H1 (cell line): ENCODE measurements at regions not wholly inside any gene's neighbourhood (a gene's known extent, or its start where the extent isn't known, plus 50 kb on each side); places are given as distances from the start of the nearest gene placed in this dataset.

Experiments
- CTCF ChIA-PET: fragments of 300-600 bp; sonication (Branson Sonifier 250); formaldehyde crosslinking; loops from one replicate; lab custom pipeline; 2021; ENCODE audit not compliant: partially characterized antibody; lab: Charles Lee
- POLR2A ChIA-PET: fragments of 300-600 bp; sonication (Branson Sonifier 250); formaldehyde crosslinking; loops from one replicate; lab custom pipeline; 2021; ENCODE audit warnings: inconsistent platforms; ENCODE audit not compliant: partially characterized antibody; lab: Charles Lee
- DNase-seq, 2 experiments: peaks; one replicate each; pipeline versions ENCODE4 v3.0.0 to v3.0.0-alpha.2; 2010 to 2022; ENCODE audit warnings: low spot score in 2 of 2, low read depth in 1 of 2, mixed read lengths in 1 of 2
- FAIRE-seq: peaks from 2 replicates; lab custom pipeline; 2011; peaks lifted over from hg19 to GRCh38; lab: Jason Lieb, UNC
- H2AFZ ChIP-seq: 2 replicates; pipeline ENCODE4 v1.8.1; 2012; ENCODE audit warnings: low read length, inconsistent platforms
- H2AK5ac ChIP-seq: 2 replicates; pipeline ENCODE4 v1.6.1; 2013; ENCODE audit warnings: low read depth, low read length
- H2BK120ac ChIP-seq: replicated peaks from 2 replicates; pipeline ENCODE3; 2013; ENCODE audit warnings: low read depth, low read length, inconsistent platforms
- H2BK12ac ChIP-seq: 2 replicates; pipeline ENCODE4 v1.6.1; 2013; ENCODE audit warnings: low read depth, low read length
- H2BK15ac ChIP-seq: 2 replicates; pipeline ENCODE4 v1.6.1; 2013; ENCODE audit warnings: low read length
- H2BK20ac ChIP-seq: 2 replicates; pipeline ENCODE4 v1.6.1; 2013; ENCODE audit warnings: low read length
- H2BK5ac ChIP-seq: 2 replicates; pipeline ENCODE4 v1.6.1; 2013; ENCODE audit warnings: low read depth, low read length
- H3K14ac ChIP-seq: 2 replicates; pipeline ENCODE4 v1.6.1; 2013; ENCODE audit warnings: inconsistent platforms; ENCODE audit not compliant: insufficient read length
- H3K18ac ChIP-seq: 2 replicates; pipeline ENCODE4 v1.6.1; 2013; ENCODE audit warnings: low read length; ENCODE audit errors: extremely low read depth
- H3K23ac ChIP-seq: 2 replicates; pipeline ENCODE4 v1.6.1; 2013; ENCODE audit warnings: inconsistent platforms; ENCODE audit not compliant: insufficient read length
- H3K23me2 ChIP-seq: 2 replicates; pipeline ENCODE4 v1.6.1; 2013; ENCODE audit warnings: low read depth, low read length
- H3K27ac ChIP-seq: 2 replicates; pipeline ENCODE4 v1.6.1; 2011; ENCODE audit warnings: low read depth, low read length, inconsistent platforms
- H3K27me3 ChIP-seq, 4 experiments: replicated peaks in 1 of 4; 1 replicate in 1 of 4; 2 replicates in 3 of 4; pipeline versions ENCODE4 v1.6.1 to v1.8.1; 2011 to 2013; ENCODE audit warnings: low read length in 3 of 4, mild to moderate bottlenecking in 3 of 4, inconsistent platforms in 2 of 4, mixed read lengths in 2 of 4, moderate library complexity in 1 of 4; ENCODE audit not compliant: control insufficient read depth in 3 of 4, insufficient read depth in 3 of 4; ENCODE audit errors: extremely low read depth in 1 of 4
- H3K36me3 ChIP-seq, 4 experiments: 2 replicates each; pipeline versions ENCODE4 v1.6.1 to v1.8.1; 2011 to 2013; ENCODE audit warnings: mild to moderate bottlenecking in 4 of 4, low read length in 3 of 4, moderate library complexity in 2 of 4, control low read depth in 1 of 4, inconsistent platforms in 1 of 4; ENCODE audit not compliant: insufficient read depth in 4 of 4, control insufficient read depth in 2 of 4
- H3K4ac ChIP-seq: replicated peaks from 2 replicates; pipeline ENCODE3; 2013; ENCODE audit warnings: low read length, low read depth, mixed read lengths, inconsistent platforms; ENCODE audit not compliant: insufficient read length
- H3K4me1 ChIP-seq, 4 experiments: replicated peaks in 1 of 4; 1 replicate in 1 of 4; 2 replicates in 3 of 4; pipeline versions ENCODE4 v1.6.1 to v1.8.1; 2011 to 2013; ENCODE audit warnings: low read length in 3 of 4, inconsistent platforms in 2 of 4, mixed read lengths in 1 of 4; ENCODE audit not compliant: insufficient read depth in 4 of 4, control insufficient read depth in 3 of 4
- H3K4me2 ChIP-seq, 2 experiments: 2 replicates each; pipeline versions ENCODE4 v1.6.1 to v1.8.1; 2011 to 2013; ENCODE audit warnings: low read depth in 2 of 2, low read length in 2 of 2, control low read depth in 1 of 2, inconsistent platforms in 1 of 2, mild to moderate bottlenecking in 1 of 2; ENCODE audit not compliant: insufficient read depth in 1 of 2
- H3K4me3 ChIP-seq, 4 experiments: fragments of 200-600, 300-600 bp in 1 of 4; sonication (generic), shearing (Covaris generic), sonication (Bioruptor Twin) in 1 of 4; 2 replicates each; pipeline versions ENCODE4 v1.5.1 to v1.8.1; 2011 to 2016; ENCODE audit warnings: low read length in 4 of 4, low read depth in 3 of 4, control low read depth in 2 of 4, inconsistent platforms in 2 of 4, mild to moderate bottlenecking in 2 of 4, mixed read lengths in 1 of 4, moderate library complexity in 1 of 4; ENCODE audit not compliant: insufficient read depth in 2 of 4; ENCODE audit errors: extremely low read depth in 1 of 4
- H3K56ac ChIP-seq: replicated peaks from 2 replicates; pipeline ENCODE3; 2013; ENCODE audit warnings: low read depth, mild to moderate bottlenecking, mixed read lengths, low read length, inconsistent platforms; ENCODE audit not compliant: insufficient read length
- H3K79me1 ChIP-seq: 2 replicates; pipeline ENCODE4 v1.6.1; 2013; ENCODE audit warnings: low read depth, low read length, control low read depth
- H3K79me2 ChIP-seq, 2 experiments: 2 replicates each; pipeline versions ENCODE4 v1.6.1 to v1.8.1; 2012 to 2013; ENCODE audit warnings: low read length in 2 of 2, mild to moderate bottlenecking in 2 of 2, inconsistent platforms in 1 of 2; ENCODE audit not compliant: insufficient read depth in 2 of 2, control insufficient read depth in 1 of 2
- H3K9ac ChIP-seq, 4 experiments: replicated peaks in 1 of 4; 1 replicate in 1 of 4; 2 replicates in 3 of 4; pipeline versions ENCODE4 v1.6.1 to v1.8.1; 2011 to 2013; ENCODE audit warnings: low read depth in 3 of 4, low read length in 3 of 4, control low read depth in 2 of 4, mild to moderate bottlenecking in 2 of 4, moderate library complexity in 2 of 4, inconsistent platforms in 1 of 4; ENCODE audit errors: extremely low read depth in 1 of 4
- H3K9me3 ChIP-seq, 2 experiments: 2 replicates each; pipeline versions ENCODE4 v1.6.1 to v1.8.1; 2012 to 2013; ENCODE audit warnings: mild to moderate bottlenecking in 2 of 2, moderate library complexity in 2 of 2, control low read depth in 1 of 2, inconsistent platforms in 1 of 2, low read depth in 1 of 2, low read length in 1 of 2, mixed read lengths in 1 of 2; ENCODE audit not compliant: insufficient read depth in 2 of 2
- H4K20me1 ChIP-seq, 2 experiments: replicated peaks in 1 of 2; 2 replicates each; pipeline versions ENCODE3 to v1.8.1; 2011 to 2013; ENCODE audit warnings: inconsistent platforms in 2 of 2, low read length in 2 of 2, mild to moderate bottlenecking in 1 of 2; ENCODE audit not compliant: insufficient read depth in 2 of 2, control insufficient read depth in 1 of 2
- H4K5ac ChIP-seq: 2 replicates; pipeline ENCODE4 v1.6.1; 2013; ENCODE audit warnings: low read length, low read depth, mixed read lengths, inconsistent platforms; ENCODE audit not compliant: insufficient read length
- H4K8ac ChIP-seq: 2 replicates; pipeline ENCODE4 v1.8.0; 2013; ENCODE audit warnings: mild to moderate bottlenecking, moderate library complexity, low read length, inconsistent platforms; ENCODE audit not compliant: insufficient read depth; ENCODE audit errors: extremely low read depth
- H4K91ac ChIP-seq: replicated peaks from 2 replicates; pipeline ENCODE3; 2013; ENCODE audit warnings: low read length, mixed read lengths, inconsistent platforms; ENCODE audit not compliant: insufficient read length
- BACH1 ChIP-seq: IDR thresholded peaks from 2 replicates; pipeline ENCODE4 v1.6.1; 2012; ENCODE audit warnings: low read length, improper control_type of control experiment
- BRCA1 ChIP-seq: IDR thresholded peaks from 2 replicates; pipeline ENCODE4 v1.6.1; 2012; ENCODE audit warnings: low read depth, low read length, improper control_type of control experiment
- CEBPB ChIP-seq: IDR thresholded peaks from 2 replicates; pipeline ENCODE4 v1.6.1; 2012; ENCODE audit warnings: low read depth, low read length
- CHD1 ChIP-seq: IDR thresholded peaks from 2 replicates; pipeline ENCODE4 v1.6.1; 2012; ENCODE audit warnings: low read depth, low read length, improper control_type of control experiment
- GABPA ChIP-seq: IDR thresholded peaks from 2 replicates; pipeline ENCODE4 v1.6.1; 2011; ENCODE audit warnings: mild to moderate bottlenecking, low read length, moderate library complexity, borderline replicate concordance; ENCODE audit not compliant: insufficient read depth
- HDAC6 ChIP-seq: IDR thresholded peaks from one replicate; pipeline ENCODE4 v1.7.1; 2012; ENCODE audit warnings: low read depth, mild to moderate bottlenecking, inconsistent platforms, low read length, moderate library complexity
- SIRT6 ChIP-seq: IDR thresholded peaks from one replicate; pipeline ENCODE4 v1.7.1; 2012; ENCODE audit warnings: low read length, inconsistent platforms
- SUZ12 ChIP-seq: fragments of 200-600 bp; sonication (generic); IDR thresholded peaks from 2 replicates; pipeline ENCODE4 v1.6.1; 2012; ENCODE audit warnings: mild to moderate bottlenecking, inconsistent platforms, low read length, moderate library complexity, mixed read lengths
- USF2 ChIP-seq: IDR thresholded peaks from 2 replicates; pipeline ENCODE4 v1.6.1; 2011; ENCODE audit warnings: low read length, improper control_type of control experiment
- WGBS, 2 experiments: shearing (Covaris generic) in 1 of 2; methylation state at CpG; one replicate each; pipeline versions ENCODE4 v1.1.6 to v1.1.7; 2013 to 2015; ENCODE audit warnings: low lambda C conversion rate in 2 of 2, mixed read lengths in 2 of 2, inconsistent platforms in 1 of 2, low coverage in 1 of 2, missing lambda C conversion rate in 1 of 2; ENCODE audit not compliant: insufficient replicate concordance in 2 of 2, insufficient coverage in 1 of 2, insufficient read length in 1 of 2; ENCODE audit errors: extremely low coverage in 1 of 2, missing lambda C conversion rate in 1 of 2; 5-methylcytosine and 5-hydroxymethylcytosine counted together
- TF ChIP-seq, protein P1 (sequence below): IDR thresholded peaks from 2 replicates; pipeline ENCODE4 v1.6.1; 2012; ENCODE audit warnings: low read length, inconsistent platforms

DNA sequence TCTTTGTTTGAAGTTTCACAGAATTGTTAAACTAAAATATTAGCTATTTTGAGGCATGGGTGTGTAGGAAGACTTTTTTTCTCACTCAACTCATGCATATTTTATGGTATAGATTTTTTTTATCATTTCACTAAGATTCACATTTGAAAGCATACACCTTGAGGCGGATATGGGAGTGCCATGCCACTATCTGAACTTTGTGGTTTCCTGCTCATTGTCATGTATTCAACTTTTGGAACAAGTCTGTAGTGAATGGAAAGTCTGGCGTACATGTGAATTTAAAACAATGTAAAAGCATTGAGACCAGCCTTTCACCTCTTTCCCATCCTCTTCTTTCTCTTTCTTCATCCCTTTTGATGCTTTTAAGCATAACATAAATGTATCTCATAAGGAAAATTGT is 147.9 kb downstream of the TPBG start:
- Histone ChIP-seq H4K8ac (no peak overlapping the region), H3K4ac (no peak overlapping the region), H3K27ac (no peak overlapping the region), H3K56ac (no peak overlapping the region), H3K27me3 (no peaks in the 10 kb centered on the region), H3K4me3 (no peak overlapping the region), H3K36me3 (no peaks in the 10 kb centered on the region), H2AFZ (no peak overlapping the region), H2AK5ac (no peak overlapping the region), H2BK12ac (no peak overlapping the region), H3K79me2 (no peaks in the 10 kb centered on the region), H3K9me3 (no peaks in the 10 kb centered on the region), H2BK20ac (no peak overlapping the region), H2BK15ac (no peak overlapping the region), H2BK5ac (no peak overlapping the region), H4K91ac (no peak overlapping the region), H3K4me2 (no peak overlapping the region), H3K18ac (no peak overlapping the region), H4K5ac (no peak overlapping the region), H4K20me1 (no peaks in the 10 kb centered on the region), H2BK120ac (no peak overlapping the region), H3K14ac (no peak overlapping the region), H3K9ac (no peak overlapping the region), H3K23me2 (no peaks in the 10 kb centered on the region), H3K4me1 (peaks cover 0 to 2% (median under 1%) of the 10 kb centered on the region in 4 experiments; a peak in 2 of 7 replicates), H3K23ac (no peak overlapping the region), H3K79me1 (no peaks in the 10 kb centered on the region)
- POLR2A ChIA-PET = no interaction called here
- TF ChIP-seq GABPA = no peak
- TF ChIP-seq USF2 = no peak
- TF ChIP-seq HDAC6 = no peak
- TF ChIP-seq SUZ12 = no peak
- no peak for TF ChIP-seq SIRT6
- TF ChIP-seq CEBPB = no peak
- TF ChIP-seq BRCA1 = no peak
- no peak for TF ChIP-seq CHD1
- no peak for TF ChIP-seq BACH1
- TF ChIP-seq, protein P1, sequence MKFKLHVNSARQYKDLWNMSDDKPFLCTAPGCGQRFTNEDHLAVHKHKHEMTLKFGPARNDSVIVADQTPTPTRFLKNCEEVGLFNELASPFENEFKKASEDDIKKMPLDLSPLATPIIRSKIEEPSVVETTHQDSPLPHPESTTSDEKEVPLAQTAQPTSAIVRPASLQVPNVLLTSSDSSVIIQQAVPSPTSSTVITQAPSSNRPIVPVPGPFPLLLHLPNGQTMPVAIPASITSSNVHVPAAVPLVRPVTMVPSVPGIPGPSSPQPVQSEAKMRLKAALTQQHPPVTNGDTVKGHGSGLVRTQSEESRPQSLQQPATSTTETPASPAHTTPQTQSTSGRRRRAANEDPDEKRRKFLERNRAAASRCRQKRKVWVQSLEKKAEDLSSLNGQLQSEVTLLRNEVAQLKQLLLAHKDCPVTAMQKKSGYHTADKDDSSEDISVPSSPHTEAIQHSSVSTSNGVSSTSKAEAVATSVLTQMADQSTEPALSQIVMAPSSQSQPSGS = no peak
- 96% methylated on average over 2 of the region's 2 CpGs; no CpG with 5 or more reads in 1 of the 2 experiments for WGBS, 2 experiments
- CTCF ChIA-PET = interaction anchor here (1.2 kb wide), 1 partner anchor 14 kb away, joined by 3 read pairs; no protein-coding TSS in a partner anchor
- DNase-seq = no peak
- FAIRE-seq = no peak
